BLaER1 treated with 17β-estradiol and CSF1 and Interleukin-3, amounts not matched to agents 10 nM and 100 nM (cell line): ENCODE measurements at regions not wholly inside any gene's neighbourhood (a gene's known extent, or its start where the extent isn't known, plus 50 kb on each side); places are given as distances from the start of the nearest gene placed in this dataset.
"Not testable (repeated sequence)": the region's sequence is repeated elsewhere in the genome, so short reads cannot be mapped to it uniquely, and the experiment has no call there.

ENCODE experiments used
- H3K27ac ChIP-seq, 11 experiments: shearing (Covaris generic); formaldehyde crosslinking; 2 replicates each; pipeline ENCODE4 v1.8.1; 2022
- H3K27me3 ChIP-seq, 11 experiments: shearing (Covaris generic); formaldehyde crosslinking; 2 replicates each; pipeline ENCODE4 v1.8.1; 2022
- H3K36me3 ChIP-seq, 11 experiments: shearing (Covaris generic); formaldehyde crosslinking; 2 replicates each; pipeline ENCODE4 v1.8.1; 2022
- H3K4me1 ChIP-seq, 10 experiments: shearing (Covaris generic); formaldehyde crosslinking; 2 replicates each; pipeline ENCODE4 v1.8.1; 2022
- H3K4me2 ChIP-seq, 11 experiments: shearing (Covaris generic); formaldehyde crosslinking; 2 replicates each; pipeline ENCODE4 v1.8.1; 2022
- H3K4me3 ChIP-seq, 10 experiments: shearing (Covaris generic); formaldehyde crosslinking; 2 replicates each; pipeline ENCODE4 v1.8.1; 2022
- H3K9ac ChIP-seq, 11 experiments: shearing (Covaris generic); formaldehyde crosslinking; 2 replicates each; pipeline ENCODE4 v1.8.1; 2022
- H3K9me3 ChIP-seq, 11 experiments: shearing (Covaris generic); formaldehyde crosslinking; replicated peaks in 1 of 11; 2 replicates each; pipeline ENCODE4 v1.8.1; 2022
- H4K20me1 ChIP-seq, 11 experiments: shearing (Covaris generic); formaldehyde crosslinking; 2 replicates each; pipeline ENCODE4 v1.8.1; 2022
- Cebpa-rat ChIP-seq, 11 experiments: shearing (Covaris generic); IDR thresholded peaks; 2 replicates each; pipeline ENCODE4 v1.8.1; 2022

DNA sequence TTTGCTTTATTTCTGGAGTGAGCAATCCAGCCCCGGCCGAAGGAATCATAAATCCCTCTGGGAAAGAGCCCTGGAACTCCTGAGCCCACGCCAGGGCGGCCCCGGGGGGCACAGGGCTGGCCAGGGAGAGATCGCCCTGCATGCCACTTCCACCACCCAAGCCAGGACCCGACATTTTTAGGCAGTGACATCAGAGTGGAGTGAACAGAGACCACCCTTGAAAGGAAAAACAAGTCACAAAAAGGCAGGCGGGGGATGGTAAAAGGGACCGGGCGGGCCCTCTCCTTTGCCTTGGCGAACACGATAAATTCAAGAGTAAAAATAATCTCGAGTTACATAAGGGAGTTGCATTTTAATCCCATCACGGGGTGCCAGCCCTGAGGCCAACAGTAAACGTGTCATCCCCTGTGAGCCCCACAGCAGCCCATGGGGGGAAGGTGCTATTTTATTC lies 284.1 kb downstream of the C16orf95 start:
- H4K20me1 ChIP-seq, result no peaks in the 10 kb centered on the region
- no peaks in the 10 kb centered on the region for H3K27me3 ChIP-seq
- no peak overlapping the region for H3K9ac ChIP-seq
- H3K4me1 ChIP-seq, result peaks cover 0 to 8% (median 0%) of the 10 kb centered on the region in 10 experiments; a peak in 4 of 20 replicates
- no peak overlapping the region for H3K4me3 ChIP-seq
- no peak overlapping the region for H3K4me2 ChIP-seq
- no peaks in the 10 kb centered on the region for H3K36me3 ChIP-seq
- H3K9me3 ChIP-seq, result no peaks in the 10 kb centered on the region
- no peak for TF ChIP-seq Cebpa-rat (IDR thresholded peaks at IDR 0.05)
- H3K27ac ChIP-seq, result no peak overlapping the region

- no peaks in the 10 kb centered on the region for H4K20me1 ChIP-seq
- H3K4me1 ChIP-seq, result peaks cover 0 to 1% (median 0%) of the 10 kb centered on the region in 10 experiments; a peak in 2 of 20 replicates
- TF ChIP-seq Cebpa-rat (IDR thresholded peaks at IDR 0.05), result no peak
- H3K9me3 ChIP-seq, result no peaks in the 10 kb centered on the region
- H3K36me3 ChIP-seq, result no peaks in the 10 kb centered on the region
- no peak overlapping the region for H3K4me3 ChIP-seq
- H3K4me2 ChIP-seq, result no peak overlapping the region
- H3K27me3 ChIP-seq, result no peaks in the 10 kb centered on the region
- H3K27ac ChIP-seq, result no peak overlapping the region
- no peak overlapping the region for H3K9ac ChIP-seq
Observed at GRCh38 chr16:87033541-87034300, 283.5 kb downstream of the C16orf95 start.

GRCh38 chr16:87034317-87034716 lies 282.9 kb downstream of the C16orf95 start:
- Histone ChIP-seq H3K9me3 (no peaks in the 10 kb centered on the region), H4K20me1 (no peaks in the 10 kb centered on the region), H3K4me3 (no peak overlapping the region), H3K27ac (no peak overlapping the region), H3K9ac (no peak overlapping the region), H3K36me3 (no peaks in the 10 kb centered on the region), H3K4me2 (no peak overlapping the region), H3K27me3 (no peaks in the 10 kb centered on the region), H3K4me1 (no peaks in the 10 kb centered on the region; a peak in 1 of 20 replicates)
- TF ChIP-seq Cebpa-rat (IDR thresholded peaks at IDR 0.05), result no peak

DNA sequence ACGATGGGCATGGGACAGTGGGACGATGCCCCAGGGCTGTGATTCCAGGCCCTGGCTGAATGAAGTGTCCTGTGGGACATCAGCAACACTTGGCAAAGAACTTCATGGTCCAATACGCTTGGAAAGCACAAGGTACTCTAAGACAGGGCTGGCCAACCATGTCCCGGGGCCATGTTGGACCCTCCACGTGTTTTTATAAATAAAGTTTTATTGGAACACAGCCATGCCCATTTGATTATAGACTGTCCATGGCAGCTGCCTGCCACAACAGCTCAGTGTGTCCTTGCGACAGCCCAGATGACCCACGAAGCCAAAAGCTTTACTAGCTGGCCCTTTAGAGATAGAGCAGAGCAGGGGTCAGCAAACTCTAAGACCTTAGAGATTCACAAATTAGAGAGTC lies 282.1 kb downstream of the C16orf95 start:
- Histone ChIP-seq H3K27ac (no peak overlapping the region), H3K36me3 (no peaks in the 10 kb centered on the region), H3K9ac (no peak overlapping the region), H3K4me1 (no peaks in the 10 kb centered on the region; a peak in 1 of 20 replicates), H3K4me3 (no peak overlapping the region), H4K20me1 (no peaks in the 10 kb centered on the region), H3K4me2 (no peak overlapping the region), H3K9me3 (no peaks in the 10 kb centered on the region), H3K27me3 (no peaks in the 10 kb centered on the region)
- no peak for TF ChIP-seq Cebpa-rat (IDR thresholded peaks at IDR 0.05)

GRCh38 chr16:87037012-87037411 lies 280.2 kb downstream of the C16orf95 start:
- Histone ChIP-seq H3K9me3 (no peaks in the 10 kb centered on the region), H3K4me3 (no peak overlapping the region), H3K4me2 (no peak overlapping the region), H3K27me3 (no peaks in the 10 kb centered on the region), H3K4me1 (peaks cover 0 to 10% (median 0%) of the 10 kb centered on the region in 10 experiments; a peak in 7 of 20 replicates), H3K36me3 (no peaks in the 10 kb centered on the region), H4K20me1 (no peaks in the 10 kb centered on the region), H3K27ac (no peak overlapping the region), H3K9ac (no peak overlapping the region)
- TF ChIP-seq Cebpa-rat (IDR thresholded peaks at IDR 0.05), result no peak

DNA sequence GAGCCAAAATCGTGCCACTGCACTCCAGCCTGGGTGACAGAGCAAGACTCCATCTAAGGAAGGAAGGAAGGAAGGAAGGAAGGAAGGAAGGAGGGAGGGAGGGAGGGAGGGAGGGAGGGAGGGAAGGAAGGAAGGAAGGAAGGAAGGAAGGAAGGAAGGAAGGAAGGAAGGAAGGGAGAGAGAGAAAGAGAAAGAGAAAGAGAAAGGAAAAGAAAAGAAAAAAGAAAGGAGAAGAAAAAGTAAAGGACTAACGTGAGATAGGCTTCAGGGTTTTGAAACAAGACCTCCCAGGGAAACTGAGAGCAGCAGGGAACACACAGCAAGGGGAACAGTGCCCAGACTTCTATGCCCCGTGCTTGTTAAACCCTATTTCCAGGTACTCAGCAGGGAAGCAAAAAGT lies 278.7 kb downstream of the C16orf95 start:
- H3K27me3 ChIP-seq, H3K36me3 ChIP-seq, H3K4me3 ChIP-seq, H3K9ac ChIP-seq, H3K27ac ChIP-seq, H3K9me3 ChIP-seq, H3K4me2 ChIP-seq: not testable (repeated sequence)
- Histone ChIP-seq H3K4me1 (peaks cover 3 to 25% (median 13%) of the 10 kb centered on the region in 10 experiments; a peak in 17 of 20 replicates), H4K20me1 (peaks cover 0 to 10% (median 0%) of the 10 kb centered on the region in 11 experiments; a peak in 2 of 22 replicates)

DNA sequence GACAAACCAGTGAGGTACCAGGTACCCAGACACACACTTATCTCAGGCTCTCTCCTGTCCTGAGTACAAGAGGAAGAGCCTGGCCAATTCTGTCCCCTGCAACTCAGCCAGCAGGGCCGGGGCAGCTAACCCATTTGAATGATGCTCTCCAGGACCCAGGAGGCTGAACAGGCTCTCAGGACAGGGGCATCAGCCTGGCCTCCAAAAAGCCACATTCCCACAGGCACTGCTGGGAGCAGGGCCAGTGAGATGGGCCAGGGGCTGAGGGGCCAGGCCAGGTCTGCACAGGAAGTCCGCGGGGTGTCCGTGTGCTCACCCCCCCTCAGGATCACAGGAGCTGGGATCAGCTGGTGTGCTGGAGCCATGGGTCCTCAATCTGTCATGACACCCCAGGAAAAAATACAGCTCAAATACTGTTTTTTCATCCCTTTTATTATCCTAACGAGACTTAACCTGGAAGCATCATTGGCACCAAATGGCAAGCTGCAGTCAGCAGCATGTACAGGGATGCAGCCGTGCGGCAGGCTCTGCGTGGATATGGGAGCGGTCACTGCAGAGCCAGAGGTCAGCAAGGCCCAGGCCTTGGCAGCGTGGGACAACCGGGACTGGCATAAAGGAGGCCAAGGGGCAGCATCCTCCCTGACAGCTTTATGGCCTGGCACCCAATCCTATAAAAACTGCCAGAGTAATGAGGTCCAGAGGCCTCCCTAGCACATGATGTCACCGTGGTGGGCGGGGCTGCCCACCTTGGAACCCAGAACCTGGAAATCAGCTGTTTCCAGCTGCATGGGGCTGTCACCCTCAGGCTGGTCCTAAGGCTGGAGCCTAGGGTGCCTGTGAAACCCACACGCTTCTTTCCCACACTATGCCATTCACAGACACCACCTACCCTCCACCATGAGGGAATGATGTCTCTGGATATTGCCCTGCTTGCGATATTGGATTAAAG lies 276.7 kb downstream of the C16orf95 start:
- Histone ChIP-seq H3K27ac (no peak overlapping the region), H3K9ac (no peak overlapping the region), H3K27me3 (peaks cover 0 to 10% (median 0%) of the 10 kb centered on the region in 11 experiments; a peak in 3 of 22 replicates), H3K4me2 (no peak overlapping the region), H3K4me3 (no peak overlapping the region), H3K4me1 (peaks cover 16 to 42% (median 25%) of the 10 kb centered on the region in 10 experiments), H3K9me3 (no peaks in the 10 kb centered on the region), H3K36me3 (no peaks in the 10 kb centered on the region), H4K20me1 (peaks cover 0 to 10% (median 0%) of the 10 kb centered on the region in 11 experiments; a peak in 2 of 22 replicates)
- no peak for TF ChIP-seq Cebpa-rat (IDR thresholded peaks at IDR 0.05)

DNA sequence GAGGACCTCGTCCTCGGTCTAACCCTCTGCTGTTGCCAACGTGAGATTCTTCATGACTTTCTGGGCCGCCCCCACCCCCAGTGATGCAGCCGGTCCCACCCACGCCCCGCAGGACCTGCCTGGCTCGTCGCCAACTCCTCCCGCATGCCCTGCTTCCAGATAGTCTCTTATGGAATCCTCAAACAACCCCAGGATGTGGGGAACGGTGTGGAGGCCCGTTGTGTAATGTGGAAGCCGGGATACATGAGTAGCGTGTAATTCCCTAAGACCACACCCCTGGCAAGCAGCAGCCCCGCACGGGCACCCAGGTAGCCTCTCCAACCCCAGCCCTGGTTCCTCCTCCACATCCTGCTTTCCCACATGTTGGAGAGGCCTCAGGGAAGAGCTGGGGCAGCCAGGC lies 275.9 kb downstream of the C16orf95 start:
- Histone ChIP-seq H4K20me1 (peaks cover 0 to 10% (median 0%) of the 10 kb centered on the region in 11 experiments; a peak in 2 of 22 replicates), H3K4me1 (peaks cover 22 to 43% (median 30%) of the 10 kb centered on the region in 10 experiments), H3K4me2 (peak overlapping the region in 2 of 11 experiments; percentile 84 to 89; a peak in 3 of 22 replicates), H3K36me3 (no peaks in the 10 kb centered on the region), H3K4me3 (no peak overlapping the region), H3K9me3 (no peaks in the 10 kb centered on the region), H3K27me3 (peaks cover 0 to 14% (median 0%) of the 10 kb centered on the region in 11 experiments; a peak in 3 of 22 replicates), H3K9ac (no peak overlapping the region), H3K27ac (no peak overlapping the region)
- TF ChIP-seq Cebpa-rat (IDR thresholded peaks at IDR 0.05), result no peak
